ENCODE measurements at regions not wholly inside any gene's neighbourhood (a gene's known extent, or its start where the extent isn't known, plus 50 kb on each side); places are given as distances from the start of the nearest gene placed in this dataset.

DNA sequence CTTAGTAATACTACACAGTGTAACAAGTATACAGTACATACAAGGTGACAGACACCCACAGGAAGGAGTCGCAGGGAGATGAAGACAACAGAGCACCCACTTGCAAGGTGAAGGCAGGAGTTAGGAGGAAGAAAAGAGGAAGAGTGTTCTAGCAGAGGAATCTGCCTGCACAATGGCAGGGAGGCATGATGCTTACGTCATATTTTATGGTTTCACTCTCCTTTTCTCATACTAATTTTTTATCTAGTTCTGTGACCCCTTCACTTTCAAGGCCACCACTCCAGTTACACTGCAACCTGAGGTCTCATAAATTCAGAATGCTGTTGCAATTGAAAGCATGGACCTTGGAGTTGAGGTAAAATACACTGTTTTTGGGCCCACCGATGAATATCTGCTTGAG lies 331.7 kb downstream of the MEIS1 start:
- TF ChIP-seq, protein P1, sequence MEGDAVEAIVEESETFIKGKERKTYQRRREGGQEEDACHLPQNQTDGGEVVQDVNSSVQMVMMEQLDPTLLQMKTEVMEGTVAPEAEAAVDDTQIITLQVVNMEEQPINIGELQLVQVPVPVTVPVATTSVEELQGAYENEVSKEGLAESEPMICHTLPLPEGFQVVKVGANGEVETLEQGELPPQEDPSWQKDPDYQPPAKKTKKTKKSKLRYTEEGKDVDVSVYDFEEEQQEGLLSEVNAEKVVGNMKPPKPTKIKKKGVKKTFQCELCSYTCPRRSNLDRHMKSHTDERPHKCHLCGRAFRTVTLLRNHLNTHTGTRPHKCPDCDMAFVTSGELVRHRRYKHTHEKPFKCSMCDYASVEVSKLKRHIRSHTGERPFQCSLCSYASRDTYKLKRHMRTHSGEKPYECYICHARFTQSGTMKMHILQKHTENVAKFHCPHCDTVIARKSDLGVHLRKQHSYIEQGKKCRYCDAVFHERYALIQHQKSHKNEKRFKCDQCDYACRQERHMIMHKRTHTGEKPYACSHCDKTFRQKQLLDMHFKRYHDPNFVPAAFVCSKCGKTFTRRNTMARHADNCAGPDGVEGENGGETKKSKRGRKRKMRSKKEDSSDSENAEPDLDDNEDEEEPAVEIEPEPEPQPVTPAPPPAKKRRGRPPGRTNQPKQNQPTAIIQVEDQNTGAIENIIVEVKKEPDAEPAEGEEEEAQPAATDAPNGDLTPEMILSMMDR (IDR thresholded peaks at IDR 0.05), result no peak
- TF ChIP-seq POLR2AphosphoS5 (IDR thresholded peaks at IDR 0.05), result no peak
- TF ChIP-seq POLR2A (IDR thresholded peaks at IDR 0.05), result no peak
- no peak for TF ChIP-seq EP300 (IDR thresholded peaks at IDR 0.05)
- DNase-seq (ENCODE audit: low spot score in 2 of 2), result no peak
- H3K27me3 ChIP-seq, result no peaks in the 10 kb centered on the region
- H3K27ac ChIP-seq, result no peak overlapping the region
- H3K9me3 ChIP-seq, result no peaks in the 10 kb centered on the region
- H3K4me3 ChIP-seq, result no peak overlapping the region
- whole genome bisulfite sequencing, result 96% methylated on average over 3 of the region's 3 CpGs
- no peaks in the 10 kb centered on the region for H3K4me1 ChIP-seq
- H3K36me3 ChIP-seq, result no peaks in the 10 kb centered on the region

GRCh38 chr2:66771359-66771976 lies 336.5 kb downstream of the MEIS1 start:
- Histone ChIP-seq H3K4me3 (no peak overlapping the region), H3K4me1 (no peaks in the 10 kb centered on the region), H3K36me3 (no peaks in the 10 kb centered on the region), H3K27ac (no peak overlapping the region), H3K27me3 (no peaks in the 10 kb centered on the region), H3K9me3 (no peaks in the 10 kb centered on the region)
- DNase-seq (ENCODE audit: low spot score in 2 of 2), result no peak
- TF ChIP-seq POLR2A (IDR thresholded peaks at IDR 0.05) (no peak), EP300 (IDR thresholded peaks at IDR 0.05) (no peak)
- TF ChIP-seq, protein P1 (IDR thresholded peaks at IDR 0.05), result no peak
- 91% methylated on average over 1 of the region's 1 CpG for WGBS

- DNase-seq (ENCODE audit: low spot score in 2 of 2), result no peak
- Histone ChIP-seq H3K9me3 (no peaks in the 10 kb centered on the region), H3K27me3 (no peaks in the 10 kb centered on the region), H3K27ac (no peak overlapping the region), H3K36me3 (no peaks in the 10 kb centered on the region), H3K4me3 (no peak overlapping the region), H3K4me1 (no peaks in the 10 kb centered on the region)
- 90% methylated on average over 1 of the region's 1 CpG for WGBS
- TF ChIP-seq POLR2AphosphoS5 (IDR thresholded peaks at IDR 0.05) (no peak), EP300 (IDR thresholded peaks at IDR 0.05) (no peak), POLR2A (IDR thresholded peaks at IDR 0.05) (no peak)
- TF ChIP-seq, protein P1 (IDR thresholded peaks at IDR 0.05), result no peak
Observed at GRCh38 chr2:66772618-66773017, 337.7 kb downstream of the MEIS1 start.

GRCh38 chr2:66775730-66776422 lies 341.0 kb downstream of the MEIS1 start:
- TF ChIP-seq POLR2AphosphoS5 (IDR thresholded peaks at IDR 0.05) (no peak), POLR2A (IDR thresholded peaks at IDR 0.05) (no peak), EP300 (IDR thresholded peaks at IDR 0.05) (no peak)
- TF ChIP-seq, protein P1 (IDR thresholded peaks at IDR 0.05), result no peak
- H3K36me3 ChIP-seq, result no peaks in the 10 kb centered on the region
- WGBS, result 85% methylated on average over 4 of the region's 4 CpGs
- DNase-seq (ENCODE audit: low spot score in 2 of 2), result no peak
- no peak overlapping the region for H3K4me3 ChIP-seq
- no peak overlapping the region for H3K27ac ChIP-seq
- H3K4me1 ChIP-seq, result no peaks in the 10 kb centered on the region
- H3K27me3 ChIP-seq, result no peaks in the 10 kb centered on the region
- no peaks in the 10 kb centered on the region for H3K9me3 ChIP-seq

GRCh38 chr2:66781804-66782203 lies 346.9 kb downstream of the MEIS1 start:
- Histone ChIP-seq H3K27ac (no peak overlapping the region), H3K4me3 (no peak overlapping the region), H3K27me3 (no peaks in the 10 kb centered on the region), H3K4me1 (no peaks in the 10 kb centered on the region), H3K36me3 (no peaks in the 10 kb centered on the region), H3K9me3 (no peaks in the 10 kb centered on the region)
- TF ChIP-seq POLR2A (IDR thresholded peaks at IDR 0.05) (no peak), POLR2AphosphoS5 (IDR thresholded peaks at IDR 0.05) (no peak), EP300 (IDR thresholded peaks at IDR 0.05) (no peak)
- TF ChIP-seq, protein P1 (IDR thresholded peaks at IDR 0.05), result no peak
- no peak for DNase-seq (ENCODE audit: low spot score in 2 of 2)
- WGBS, result 56% methylated on average over 4 of the region's 4 CpGs
